CD4-positive, alpha-beta T cell (primary cell): ENCODE measurements at regions not wholly inside any gene's neighbourhood (a gene's known extent, or its start where the extent isn't known, plus 50 kb on each side); places are given as distances from the start of the nearest gene placed in this dataset.

Experiments
- ATAC-seq: fragments of 200-7000 bp; cut with Tn5 transposase; one replicate; pipeline ENCODE4 v1.10.0; 2022; ENCODE audit warnings: mild to moderate bottlenecking; ENCODE audit not compliant: poor library complexity
- CTCF ChIA-PET: fragments of 350-600 bp; sonication (Branson Sonifier 250); formaldehyde crosslinking; loops from one replicate; lab custom pipeline; 2021; ENCODE audit warnings: antibody characterized with exemption, inconsistent platforms; lab: Charles Lee
- POLR2A ChIA-PET: fragments of 350-600 bp; sonication (Branson Sonifier 250); formaldehyde crosslinking; loops from one replicate; lab custom pipeline; 2021; ENCODE audit warnings: antibody characterized with exemption, inconsistent platforms; lab: Charles Lee
- DNase-seq, 14 experiments: peaks; one replicate each; pipeline ENCODE4 v3.0.0-alpha.2; 2013 to 2020; ENCODE audit warnings: mixed read lengths in 2 of 14
- H3K27ac ChIP-seq, 2 donors: one replicate each; pipeline versions ENCODE4 v1.5.1 to v1.7.0; 2013; ENCODE audit warnings: low read length in 2 of 2, low read depth in 1 of 2, mild to moderate bottlenecking in 1 of 2
- H3K27me3 ChIP-seq, 2 experiments: 1 replicate in 1 of 2; 2 replicates in 1 of 2; pipeline versions ENCODE4 v1.6.1 to v1.7.0; 2013; ENCODE audit warnings: low read length in 2 of 2, control low read depth in 1 of 2, mild to moderate bottlenecking in 1 of 2, moderate library complexity in 1 of 2; ENCODE audit not compliant: insufficient read depth in 2 of 2, control insufficient read depth in 1 of 2
- H3K36me3 ChIP-seq: one replicate; pipeline ENCODE4 v1.6.1; 2013; ENCODE audit warnings: low read length, control low read depth; ENCODE audit not compliant: insufficient read depth
- H3K4me1 ChIP-seq: one replicate; pipeline ENCODE4 v1.6.1; 2013; ENCODE audit warnings: low read length, control low read depth; ENCODE audit not compliant: insufficient read depth
- H3K4me3 ChIP-seq: one replicate; pipeline ENCODE4 v1.5.1; 2013; ENCODE audit warnings: mild to moderate bottlenecking, low read length, moderate library complexity
- H3K9me3 ChIP-seq, 2 experiments: 1 replicate in 1 of 2; 2 replicates in 1 of 2; pipeline versions ENCODE4 v1.6.1 to v1.7.0; 2013; ENCODE audit warnings: low read length in 2 of 2, mild to moderate bottlenecking in 2 of 2, control low read depth in 1 of 2, moderate library complexity in 1 of 2; ENCODE audit not compliant: control insufficient read depth in 1 of 2, insufficient read depth in 1 of 2
- H3K27ac Mint-ChIP-seq: one replicate; pipeline ENCODE4 v1.8.0; 2020; ENCODE audit warnings: mixed read lengths
- H3K27me3 Mint-ChIP-seq: one replicate; pipeline ENCODE4 v1.8.0; 2021; ENCODE audit warnings: mixed read lengths
- H3K36me3 Mint-ChIP-seq: one replicate; pipeline ENCODE4 v1.8.0; 2021; ENCODE audit warnings: low read depth, mixed read lengths
- H3K4me1 Mint-ChIP-seq: one replicate; pipeline ENCODE4 v1.8.0; 2021; ENCODE audit warnings: low read depth, mixed read lengths
- H3K4me3 Mint-ChIP-seq: one replicate; pipeline ENCODE4 v1.8.0; 2020; ENCODE audit warnings: mild to moderate bottlenecking, mixed read lengths
- H3K9me3 Mint-ChIP-seq: one replicate; pipeline ENCODE4 v1.8.0; 2020; ENCODE audit warnings: mixed read lengths
- CTCF ChIP-seq: fragments of 200-600 bp; IDR thresholded peaks from one replicate; pipeline ENCODE4 v1.8.0; 2022; ENCODE audit warnings: antibody characterized with exemption, mild to moderate bottlenecking
- intact Hi-C, 2 experiments: fragments of 100-400 bp; cut with DNase I in 1 of 2; cut with micrococcal nuclease in 1 of 2; formaldehyde crosslinking; loops; one replicate each; pipeline versions ENCODE4 v1.15.1 to v1.9.0; 2023 to 2025; cut with DNase I, micrococcal nuclease

- ChIA-PET POLR2A (interaction anchor here (0.7 kb wide), 1 partner anchor 18 kb away, joined by 3 read pairs; no protein-coding TSS in a partner anchor), CTCF (no interaction called here)
- no peaks in the 10 kb centered on the region for H3K27me3 ChIP-seq
- no peaks in the 10 kb centered on the region for H3K4me1 ChIP-seq
- Mint-ChIP-seq H3K4me1 (peaks cover 10% of the 10 kb centered on the region), H3K27ac (no peak overlapping the region), H3K4me3 (no peak overlapping the region), H3K36me3 (no peaks in the 10 kb centered on the region), H3K27me3 (no peaks in the 10 kb centered on the region), H3K9me3 (no peaks in the 10 kb centered on the region)
- H3K4me3 ChIP-seq: no peak overlapping the region
- H3K36me3 ChIP-seq: no peaks in the 10 kb centered on the region
- H3K27ac ChIP-seq: no peak overlapping the region
- TF ChIP-seq CTCF: no peak
- ATAC-seq (no peak), DNase-seq (no peak)
- intact Hi-C loops: no loop called here
- peaks cover 0 to 3% of the 10 kb centered on the region in 2 experiments for H3K9me3 ChIP-seq
Measured at GRCh38 chr13:88125055-88125454, 453.9 kb downstream of the SLITRK5 start.

- no peaks in the 10 kb centered on the region for H3K4me1 ChIP-seq
- DNase-seq (no peak), ATAC-seq (no peak)
- ChIA-PET CTCF (no interaction called here), POLR2A (no interaction called here)
- no peak overlapping the region for H3K27ac ChIP-seq
- Mint-ChIP-seq H3K4me3 (no peak overlapping the region), H3K27me3 (no peaks in the 10 kb centered on the region), H3K36me3 (no peaks in the 10 kb centered on the region), H3K9me3 (peaks cover 5% of the 10 kb centered on the region), H3K4me1 (no peaks in the 10 kb centered on the region), H3K27ac (no peak overlapping the region)
- H3K36me3 ChIP-seq: no peaks in the 10 kb centered on the region
- intact Hi-C loops: no loop called here
- TF ChIP-seq CTCF: no peak
- no peak overlapping the region for H3K4me3 ChIP-seq
- H3K9me3 ChIP-seq: peaks cover 0 to 16% of the 10 kb centered on the region in 2 experiments
- no peaks in the 10 kb centered on the region for H3K27me3 ChIP-seq
Measured at GRCh38 chr13:88136098-88136790, 465.1 kb downstream of the SLITRK5 start.

GRCh38 chr13:88142653-88143052, 471.5 kb downstream of the SLITRK5 start:
- intact Hi-C loops: no loop called here
- Mint-ChIP-seq H3K9me3 (peaks cover 7% of the 10 kb centered on the region), H3K4me3 (no peak overlapping the region), H3K36me3 (no peaks in the 10 kb centered on the region), H3K4me1 (no peaks in the 10 kb centered on the region), H3K27ac (no peak overlapping the region), H3K27me3 (no peaks in the 10 kb centered on the region)
- Histone ChIP-seq H3K4me1 (no peaks in the 10 kb centered on the region), H3K36me3 (no peaks in the 10 kb centered on the region), H3K9me3 (peaks cover 0 to 9% of the 10 kb centered on the region in 2 experiments), H3K27ac (no peak overlapping the region), H3K4me3 (no peak overlapping the region), H3K27me3 (no peaks in the 10 kb centered on the region)
- no peak for TF ChIP-seq CTCF
- CTCF ChIA-PET: no interaction called here
- POLR2A ChIA-PET: interaction anchor here (0.6 kb wide), 1 partner anchor 18 kb away, joined by 3 read pairs; no protein-coding TSS in a partner anchor
- DNase-seq (no peak), ATAC-seq (no peak)
